Adrenal gland (tissue), 9 donors: ENCODE measurements at regions not wholly inside any gene's neighbourhood (a gene's known extent, or its start where the extent isn't known, plus 50 kb on each side); places are given as distances from the start of the nearest gene placed in this dataset.

Experiments used
- DNase-seq, 7 donors: peaks; one replicate each; pipeline ENCODE4 v3.0.0-alpha.2; 2019 to 2020
- H3K27ac ChIP-seq, 5 donors: fragments of 200-600 bp; sonication (generic) in 4 of 5; 1 replicate in 3 of 5; 2 replicates in 2 of 5; pipeline versions ENCODE4 v1.5.1 to v1.8.0; 2016 to 2020; ENCODE audit warnings: mild to moderate bottlenecking in 1 of 5
- H3K27me3 ChIP-seq: fragments of 200-600 bp; 2 replicates; pipeline ENCODE4 v1.8.0; 2021
- H3K36me3 ChIP-seq, 2 donors: fragments of 200-600 bp; replicated peaks in 1 of 2; 1 replicate in 1 of 2; 2 replicates in 1 of 2; pipeline versions ENCODE4 v1.5.1 to v1.8.0; 2018 to 2022
- H3K4me1 ChIP-seq, 2 donors: fragments of 200-600 bp; replicated peaks in 1 of 2; 1 replicate in 1 of 2; 2 replicates in 1 of 2; pipeline versions ENCODE4 v1.5.1 to v1.8.0; 2018 to 2021
- H3K4me3 ChIP-seq, 4 donors: fragments of 200-600 bp; sonication (generic) in 3 of 4; one replicate each; pipeline ENCODE4 v1.5.1; 2016 to 2018
- H3K9me3 ChIP-seq, 3 donors: fragments of 200-600 bp; sonication (generic) in 1 of 3; replicated peaks in 1 of 3; 1 replicate in 2 of 3; 2 replicates in 1 of 3; pipeline versions ENCODE4 v1.5.1 to v1.8.0; 2016 to 2021
- POLR2A ChIP-seq, 2 donors: fragments of 450-650 bp; IDR thresholded peaks; one replicate each; pipeline ENCODE4 v1.6.1; 2017; ENCODE audit warnings: antibody characterized with exemption in 2 of 2, mild to moderate bottlenecking in 2 of 2, moderate library complexity in 1 of 2
- WGBS, 4 donors: extraction: QIAGEN DNeasy Blood & Tissue Kit in 2 of 4; methylation state at CpG; one replicate each; pipeline versions ENCODE4 v1.1.5 to v1.1.7; 2013 to 2017; 5-methylcytosine and 5-hydroxymethylcytosine counted together
- intact Hi-C, 2 donors: fragments of 100-400 bp; cut with DNase I; formaldehyde crosslinking; loops; one replicate each; pipeline versions ENCODE4 v1.14.1 to v1.15.0; 2022 to 2023
- TF ChIP-seq, protein P1 (sequence below), 6 experiments: fragments of 450-650 bp in 4 of 6; fragments of 200-600 bp in 2 of 6; sonication (generic) in 1 of 6; IDR thresholded peaks; 1 replicate in 5 of 6; 2 replicates in 1 of 6; pipeline versions ENCODE4 v1.5.1 to v1.8.0; 2016 to 2021; ENCODE audit warnings: antibody characterized with exemption in 6 of 6, mild to moderate bottlenecking in 2 of 6, moderate library complexity in 1 of 6
- donor health status: healthy with polysubstance abuse.
- donor health status: Bipolar disorder and iron deficiency.
- donor health status: DM: yes; HTN: yes; CAD: no.
- donor health status: DM: no; HTN: no; CAD: no.
- donor health status: DM: no; HTN: no; CAD: no.

DNA sequence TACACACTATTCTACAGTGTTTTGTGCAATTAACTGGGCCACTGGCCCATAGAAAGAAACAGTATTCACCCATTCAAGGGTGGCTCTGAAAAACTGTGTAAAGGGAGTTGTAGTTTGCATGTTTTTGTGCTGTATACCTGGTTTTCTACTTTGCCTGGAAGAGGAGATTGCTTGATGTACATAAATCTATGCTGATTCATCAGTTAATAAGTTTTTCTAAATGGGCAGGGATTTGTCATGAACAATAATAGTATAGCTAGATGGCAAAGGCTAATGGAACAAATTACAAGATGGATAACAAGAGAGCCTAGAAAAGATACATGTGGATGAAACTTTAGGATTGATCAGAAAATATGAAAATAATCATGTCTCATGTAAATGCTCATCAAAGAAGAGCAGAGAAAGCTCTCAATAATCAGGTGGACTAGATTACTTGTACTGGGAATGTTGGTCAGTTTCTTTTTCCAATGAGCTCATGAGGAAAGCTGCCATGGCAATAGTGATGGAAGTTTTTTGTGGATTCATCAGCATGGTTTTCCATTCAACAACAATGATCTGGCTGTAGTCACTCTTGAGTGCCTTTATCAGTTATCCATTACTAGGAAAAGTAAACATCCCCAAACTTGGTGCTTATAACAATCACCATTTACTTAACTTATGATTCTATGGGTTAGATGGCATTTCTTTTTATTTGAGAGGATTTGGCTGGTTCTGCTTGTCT, 602.8 kb downstream of the BRINP3 start:
- no peak for TF ChIP-seq POLR2A (IDR thresholded peaks at IDR 0.05)
- TF ChIP-seq, protein P1, sequence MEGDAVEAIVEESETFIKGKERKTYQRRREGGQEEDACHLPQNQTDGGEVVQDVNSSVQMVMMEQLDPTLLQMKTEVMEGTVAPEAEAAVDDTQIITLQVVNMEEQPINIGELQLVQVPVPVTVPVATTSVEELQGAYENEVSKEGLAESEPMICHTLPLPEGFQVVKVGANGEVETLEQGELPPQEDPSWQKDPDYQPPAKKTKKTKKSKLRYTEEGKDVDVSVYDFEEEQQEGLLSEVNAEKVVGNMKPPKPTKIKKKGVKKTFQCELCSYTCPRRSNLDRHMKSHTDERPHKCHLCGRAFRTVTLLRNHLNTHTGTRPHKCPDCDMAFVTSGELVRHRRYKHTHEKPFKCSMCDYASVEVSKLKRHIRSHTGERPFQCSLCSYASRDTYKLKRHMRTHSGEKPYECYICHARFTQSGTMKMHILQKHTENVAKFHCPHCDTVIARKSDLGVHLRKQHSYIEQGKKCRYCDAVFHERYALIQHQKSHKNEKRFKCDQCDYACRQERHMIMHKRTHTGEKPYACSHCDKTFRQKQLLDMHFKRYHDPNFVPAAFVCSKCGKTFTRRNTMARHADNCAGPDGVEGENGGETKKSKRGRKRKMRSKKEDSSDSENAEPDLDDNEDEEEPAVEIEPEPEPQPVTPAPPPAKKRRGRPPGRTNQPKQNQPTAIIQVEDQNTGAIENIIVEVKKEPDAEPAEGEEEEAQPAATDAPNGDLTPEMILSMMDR (IDR thresholded peaks at IDR 0.05) = no peak
- H3K4me3 ChIP-seq = no peak overlapping the region
- no peaks in the 10 kb centered on the region for H3K4me1 ChIP-seq
- no peak overlapping the region for H3K27ac ChIP-seq
- DNase-seq = no peak
- H3K36me3 ChIP-seq = no peaks in the 10 kb centered on the region
- no peaks in the 10 kb centered on the region for H3K9me3 ChIP-seq
- intact Hi-C loops = no loop called here
- H3K27me3 ChIP-seq = no peaks in the 10 kb centered on the region

DNA sequence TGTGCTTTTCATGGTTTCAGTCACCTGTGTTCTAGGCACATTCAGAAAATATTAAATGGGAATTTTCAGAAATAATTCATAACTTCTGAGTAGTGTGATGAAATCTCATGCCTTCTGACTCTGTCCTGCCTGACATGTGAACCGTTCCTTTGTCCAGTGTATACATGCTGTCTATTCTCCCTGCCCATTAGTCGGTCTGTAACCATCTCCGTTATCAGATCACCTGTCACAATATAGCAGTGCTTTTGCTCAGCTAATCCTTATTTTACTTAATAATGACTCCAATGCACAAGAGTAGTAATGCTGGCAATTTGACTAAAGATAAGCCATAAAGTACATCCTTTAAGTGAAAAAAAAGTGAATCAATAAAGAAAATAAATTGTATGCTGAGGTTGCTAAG, 597.5 kb downstream of the BRINP3 start:
- Histone ChIP-seq H3K4me1 (no peaks in the 10 kb centered on the region), H3K4me3 (no peak overlapping the region), H3K27ac (no peak overlapping the region), H3K27me3 (no peaks in the 10 kb centered on the region), H3K36me3 (no peaks in the 10 kb centered on the region), H3K9me3 (no peaks in the 10 kb centered on the region)
- intact Hi-C loops = no loop called here
- DNase-seq = no peak
- TF ChIP-seq POLR2A (IDR thresholded peaks at IDR 0.05) = no peak
- TF ChIP-seq, protein P1 (IDR thresholded peaks at IDR 0.05) = no peak
- 60 to 69% (median 64%) methylated on average over 3 of the region's 3 CpGs for WGBS, 4 donors

DNA sequence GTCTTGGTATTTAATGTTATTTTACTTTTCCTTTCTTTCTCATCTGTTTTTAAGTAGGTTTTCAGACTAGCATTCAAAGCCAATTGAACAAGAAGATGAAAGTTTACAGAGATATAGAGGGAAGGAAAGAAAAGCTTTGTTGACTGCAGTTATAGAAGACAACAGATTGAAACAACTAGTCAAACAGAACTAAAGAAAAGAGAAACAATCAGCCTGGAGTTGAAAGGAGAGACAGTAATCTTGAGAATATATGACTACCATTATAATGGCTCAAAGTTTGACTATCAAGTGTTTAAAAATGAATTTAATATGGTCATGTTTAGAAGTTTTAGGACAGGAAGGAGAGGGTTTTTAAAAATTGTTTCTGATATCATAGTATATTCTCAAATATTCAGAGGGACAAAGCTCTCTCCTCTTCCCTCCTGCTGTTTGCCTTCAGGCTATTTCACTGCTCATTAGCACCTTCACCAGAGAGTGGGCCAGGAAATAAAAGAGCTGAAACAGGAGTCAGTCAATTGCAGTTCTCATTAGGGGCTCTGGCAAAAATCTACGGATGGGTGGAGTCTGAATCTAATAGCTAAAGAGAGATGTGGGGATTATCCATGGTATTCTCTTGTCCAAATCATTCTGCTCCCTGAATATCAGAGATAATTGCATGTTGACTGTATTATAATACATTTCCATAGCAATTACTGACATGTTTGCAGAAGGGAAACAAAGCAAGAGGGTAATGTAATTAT, 577.8 kb downstream of the BRINP3 start:
- H3K9me3 ChIP-seq = no peaks in the 10 kb centered on the region
- 7 to 23% (median 13%) methylated on average over 1 of the region's 1 CpG for WGBS, 4 donors
- H3K4me3 ChIP-seq = no peak overlapping the region
- intact Hi-C loops = no loop called here
- no peaks in the 10 kb centered on the region for H3K36me3 ChIP-seq
- no peak for TF ChIP-seq POLR2A (IDR thresholded peaks at IDR 0.05)
- TF ChIP-seq, protein P1 (IDR thresholded peaks at IDR 0.05) = no peak
- H3K27me3 ChIP-seq = no peaks in the 10 kb centered on the region
- H3K27ac ChIP-seq = no peak overlapping the region
- no peak for DNase-seq
- H3K4me1 ChIP-seq = no peaks in the 10 kb centered on the region

DNA sequence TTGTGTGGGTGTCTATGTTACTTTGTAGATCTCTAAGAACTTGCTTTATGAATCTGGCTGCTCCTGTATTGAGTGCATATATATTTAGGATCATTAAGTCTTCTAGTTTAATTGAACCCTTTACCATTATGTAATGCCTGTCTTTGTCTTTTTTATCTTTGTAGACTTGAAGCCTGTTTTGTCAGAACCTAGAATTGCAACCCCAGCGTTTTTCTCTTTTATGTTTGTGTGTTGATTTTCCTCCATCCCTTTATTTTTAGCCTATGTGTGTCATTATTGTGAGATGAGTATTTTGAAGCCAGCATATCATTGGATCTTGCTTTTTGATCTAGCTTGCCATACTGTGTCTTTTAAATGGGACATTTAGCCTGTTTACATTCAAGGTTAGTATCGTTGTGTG, 573.2 kb downstream of the BRINP3 start:
- Histone ChIP-seq H3K36me3 (no peaks in the 10 kb centered on the region), H3K4me1 (no peaks in the 10 kb centered on the region), H3K27ac (no peak overlapping the region), H3K9me3 (no peaks in the 10 kb centered on the region), H3K27me3 (no peaks in the 10 kb centered on the region), H3K4me3 (no peak overlapping the region)
- WGBS, 4 donors = 65 to 77% (median 75%) methylated on average over 2 of the region's 2 CpGs
- TF ChIP-seq, protein P1 (IDR thresholded peaks at IDR 0.05) = no peak
- TF ChIP-seq POLR2A (IDR thresholded peaks at IDR 0.05) = no peak
- DNase-seq = no peak
- intact Hi-C loops = no loop called here
